ENCODE measurements at regions not wholly inside any gene's neighbourhood (a gene's known extent, or its start where the extent isn't known, plus 50 kb on each side); places are given as distances from the start of the nearest gene placed in this dataset.

DNA sequence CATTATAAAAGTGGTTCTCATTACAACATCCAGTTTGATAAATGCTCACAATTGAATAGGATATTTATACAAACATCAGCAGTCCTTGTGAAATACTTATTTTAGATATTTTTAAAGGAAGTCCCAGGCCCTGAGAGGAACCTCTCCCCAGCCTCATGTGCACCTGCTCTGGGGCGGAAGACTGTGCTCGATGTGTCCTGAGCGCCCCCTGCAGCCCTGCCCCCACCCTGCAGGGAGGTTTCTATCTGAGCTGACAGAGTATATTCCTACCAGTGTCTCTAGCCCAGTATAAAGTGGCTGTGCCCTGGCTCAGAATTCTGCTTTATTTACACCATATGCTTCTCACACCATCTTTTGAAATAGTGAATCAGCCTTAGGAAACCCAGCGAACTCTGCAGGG is 1349.1 kb downstream of the TMEM121 start:
- H3K27ac ChIP-seq (ENCODE audit: low read depth), result no peak overlapping the region
- no peaks in the 10 kb centered on the region for H3K79me2 ChIP-seq (replicated peaks; ENCODE audit: insufficient read depth)
- no peak for TF ChIP-seq POLR2AphosphoS5 (IDR thresholded peaks at IDR 0.05; ENCODE audit: low read depth)
- TF ChIP-seq, protein P1, sequence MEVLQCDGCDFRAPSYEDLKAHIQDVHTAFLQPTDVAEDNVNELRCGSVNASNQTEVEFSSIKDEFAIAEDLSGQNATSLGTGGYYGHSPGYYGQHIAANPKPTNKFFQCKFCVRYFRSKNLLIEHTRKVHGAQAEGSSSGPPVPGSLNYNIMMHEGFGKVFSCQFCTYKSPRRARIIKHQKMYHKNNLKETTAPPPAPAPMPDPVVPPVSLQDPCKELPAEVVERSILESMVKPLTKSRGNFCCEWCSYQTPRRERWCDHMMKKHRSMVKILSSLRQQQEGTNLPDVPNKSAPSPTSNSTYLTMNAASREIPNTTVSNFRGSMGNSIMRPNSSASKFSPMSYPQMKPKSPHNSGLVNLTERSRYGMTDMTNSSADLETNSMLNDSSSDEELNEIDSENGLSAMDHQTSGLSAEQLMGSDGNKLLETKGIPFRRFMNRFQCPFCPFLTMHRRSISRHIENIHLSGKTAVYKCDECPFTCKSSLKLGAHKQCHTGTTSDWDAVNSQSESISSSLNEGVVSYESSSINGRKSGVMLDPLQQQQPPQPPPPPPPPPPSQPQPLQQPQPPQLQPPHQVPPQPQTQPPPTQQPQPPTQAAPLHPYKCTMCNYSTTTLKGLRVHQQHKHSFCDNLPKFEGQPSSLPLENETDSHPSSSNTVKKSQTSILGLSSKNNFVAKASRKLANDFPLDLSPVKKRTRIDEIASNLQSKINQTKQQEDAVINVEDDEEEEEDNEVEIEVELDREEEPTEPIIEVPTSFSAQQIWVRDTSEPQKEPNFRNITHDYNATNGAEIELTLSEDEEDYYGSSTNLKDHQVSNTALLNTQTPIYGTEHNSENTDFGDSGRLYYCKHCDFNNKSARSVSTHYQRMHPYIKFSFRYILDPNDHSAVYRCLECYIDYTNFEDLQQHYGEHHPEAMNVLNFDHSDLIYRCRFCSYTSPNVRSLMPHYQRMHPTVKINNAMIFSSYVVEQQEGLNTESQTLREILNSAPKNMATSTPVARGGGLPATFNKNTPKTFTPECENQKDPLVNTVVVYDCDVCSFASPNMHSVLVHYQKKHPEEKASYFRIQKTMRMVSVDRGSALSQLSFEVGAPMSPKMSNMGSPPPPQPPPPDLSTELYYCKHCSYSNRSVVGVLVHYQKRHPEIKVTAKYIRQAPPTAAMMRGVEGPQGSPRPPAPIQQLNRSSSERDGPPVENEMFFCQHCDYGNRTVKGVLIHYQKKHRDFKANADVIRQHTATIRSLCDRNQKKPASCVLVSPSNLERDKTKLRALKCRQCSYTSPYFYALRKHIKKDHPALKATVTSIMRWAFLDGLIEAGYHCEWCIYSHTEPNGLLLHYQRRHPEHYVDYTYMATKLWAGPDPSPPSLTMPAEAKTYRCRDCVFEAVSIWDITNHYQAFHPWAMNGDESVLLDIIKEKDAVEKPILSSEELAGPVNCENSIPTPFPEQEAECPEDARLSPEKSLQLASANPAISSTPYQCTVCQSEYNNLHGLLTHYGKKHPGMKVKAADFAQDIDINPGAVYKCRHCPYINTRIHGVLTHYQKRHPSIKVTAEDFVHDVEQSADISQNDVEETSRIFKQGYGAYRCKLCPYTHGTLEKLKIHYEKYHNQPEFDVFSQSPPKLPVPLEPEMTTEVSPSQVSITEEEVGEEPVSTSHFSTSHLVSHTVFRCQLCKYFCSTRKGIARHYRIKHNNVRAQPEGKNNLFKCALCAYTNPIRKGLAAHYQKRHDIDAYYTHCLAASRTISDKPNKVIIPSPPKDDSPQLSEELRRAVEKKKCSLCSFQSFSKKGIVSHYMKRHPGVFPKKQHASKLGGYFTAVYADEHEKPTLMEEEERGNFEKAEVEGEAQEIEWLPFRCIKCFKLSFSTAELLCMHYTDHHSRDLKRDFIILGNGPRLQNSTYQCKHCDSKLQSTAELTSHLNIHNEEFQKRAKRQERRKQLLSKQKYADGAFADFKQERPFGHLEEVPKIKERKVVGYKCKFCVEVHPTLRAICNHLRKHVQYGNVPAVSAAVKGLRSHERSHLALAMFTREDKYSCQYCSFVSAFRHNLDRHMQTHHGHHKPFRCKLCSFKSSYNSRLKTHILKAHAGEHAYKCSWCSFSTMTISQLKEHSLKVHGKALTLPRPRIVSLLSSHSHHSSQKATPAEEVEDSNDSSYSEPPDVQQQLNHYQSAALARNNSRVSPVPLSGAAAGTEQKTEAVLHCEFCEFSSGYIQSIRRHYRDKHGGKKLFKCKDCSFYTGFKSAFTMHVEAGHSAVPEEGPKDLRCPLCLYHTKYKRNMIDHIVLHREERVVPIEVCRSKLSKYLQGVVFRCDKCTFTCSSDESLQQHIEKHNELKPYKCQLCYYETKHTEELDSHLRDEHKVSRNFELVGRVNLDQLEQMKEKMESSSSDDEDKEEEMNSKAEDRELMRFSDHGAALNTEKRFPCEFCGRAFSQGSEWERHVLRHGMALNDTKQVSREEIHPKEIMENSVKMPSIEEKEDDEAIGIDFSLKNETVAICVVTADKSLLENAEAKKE (CRISPR knock-in tag; IDR thresholded peaks at IDR 0.05), result no peak
- TF ChIP-seq, protein P2, sequence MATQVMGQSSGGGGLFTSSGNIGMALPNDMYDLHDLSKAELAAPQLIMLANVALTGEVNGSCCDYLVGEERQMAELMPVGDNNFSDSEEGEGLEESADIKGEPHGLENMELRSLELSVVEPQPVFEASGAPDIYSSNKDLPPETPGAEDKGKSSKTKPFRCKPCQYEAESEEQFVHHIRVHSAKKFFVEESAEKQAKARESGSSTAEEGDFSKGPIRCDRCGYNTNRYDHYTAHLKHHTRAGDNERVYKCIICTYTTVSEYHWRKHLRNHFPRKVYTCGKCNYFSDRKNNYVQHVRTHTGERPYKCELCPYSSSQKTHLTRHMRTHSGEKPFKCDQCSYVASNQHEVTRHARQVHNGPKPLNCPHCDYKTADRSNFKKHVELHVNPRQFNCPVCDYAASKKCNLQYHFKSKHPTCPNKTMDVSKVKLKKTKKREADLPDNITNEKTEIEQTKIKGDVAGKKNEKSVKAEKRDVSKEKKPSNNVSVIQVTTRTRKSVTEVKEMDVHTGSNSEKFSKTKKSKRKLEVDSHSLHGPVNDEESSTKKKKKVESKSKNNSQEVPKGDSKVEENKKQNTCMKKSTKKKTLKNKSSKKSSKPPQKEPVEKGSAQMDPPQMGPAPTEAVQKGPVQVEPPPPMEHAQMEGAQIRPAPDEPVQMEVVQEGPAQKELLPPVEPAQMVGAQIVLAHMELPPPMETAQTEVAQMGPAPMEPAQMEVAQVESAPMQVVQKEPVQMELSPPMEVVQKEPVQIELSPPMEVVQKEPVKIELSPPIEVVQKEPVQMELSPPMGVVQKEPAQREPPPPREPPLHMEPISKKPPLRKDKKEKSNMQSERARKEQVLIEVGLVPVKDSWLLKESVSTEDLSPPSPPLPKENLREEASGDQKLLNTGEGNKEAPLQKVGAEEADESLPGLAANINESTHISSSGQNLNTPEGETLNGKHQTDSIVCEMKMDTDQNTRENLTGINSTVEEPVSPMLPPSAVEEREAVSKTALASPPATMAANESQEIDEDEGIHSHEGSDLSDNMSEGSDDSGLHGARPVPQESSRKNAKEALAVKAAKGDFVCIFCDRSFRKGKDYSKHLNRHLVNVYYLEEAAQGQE (IDR thresholded peaks at IDR 0.05; ENCODE audit: unreplicated experiment), result no peak
- no peak for TF ChIP-seq NANOG (IDR thresholded peaks at IDR 0.05; ENCODE audit: borderline replicate concordance)
- no peak for TF ChIP-seq STAT1 (IDR thresholded peaks at IDR 0.05; ENCODE audit: unreplicated experiment)
- no peak for TF ChIP-seq ZNF331 (CRISPR knock-in tag; IDR thresholded peaks at IDR 0.05; ENCODE audit: low read depth)
- TF ChIP-seq CREB1 (CRISPR knock-in tag; IDR thresholded peaks at IDR 0.05; ENCODE audit: low read depth), result no peak
- TF ChIP-seq, protein P3, sequence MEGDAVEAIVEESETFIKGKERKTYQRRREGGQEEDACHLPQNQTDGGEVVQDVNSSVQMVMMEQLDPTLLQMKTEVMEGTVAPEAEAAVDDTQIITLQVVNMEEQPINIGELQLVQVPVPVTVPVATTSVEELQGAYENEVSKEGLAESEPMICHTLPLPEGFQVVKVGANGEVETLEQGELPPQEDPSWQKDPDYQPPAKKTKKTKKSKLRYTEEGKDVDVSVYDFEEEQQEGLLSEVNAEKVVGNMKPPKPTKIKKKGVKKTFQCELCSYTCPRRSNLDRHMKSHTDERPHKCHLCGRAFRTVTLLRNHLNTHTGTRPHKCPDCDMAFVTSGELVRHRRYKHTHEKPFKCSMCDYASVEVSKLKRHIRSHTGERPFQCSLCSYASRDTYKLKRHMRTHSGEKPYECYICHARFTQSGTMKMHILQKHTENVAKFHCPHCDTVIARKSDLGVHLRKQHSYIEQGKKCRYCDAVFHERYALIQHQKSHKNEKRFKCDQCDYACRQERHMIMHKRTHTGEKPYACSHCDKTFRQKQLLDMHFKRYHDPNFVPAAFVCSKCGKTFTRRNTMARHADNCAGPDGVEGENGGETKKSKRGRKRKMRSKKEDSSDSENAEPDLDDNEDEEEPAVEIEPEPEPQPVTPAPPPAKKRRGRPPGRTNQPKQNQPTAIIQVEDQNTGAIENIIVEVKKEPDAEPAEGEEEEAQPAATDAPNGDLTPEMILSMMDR (conservative IDR thresholded peaks at IDR 0.05; ENCODE audit: low read depth in 2 of 2), result no peak
- TF ChIP-seq EZH2 (IDR thresholded peaks at IDR 0.05; ENCODE audit: low read depth, unreplicated experiment), result no peak
- no peaks in the 10 kb centered on the region for H3K27me3 ChIP-seq (ENCODE audit: insufficient read depth)
- Mint-ChIP-seq H3K4me1 (no peaks in the 10 kb centered on the region), H3K9me3 (peaks cover 97% of the 10 kb centered on the region), H3K27ac (no peak overlapping the region), H3K36me3 (ENCODE audit: low read depth) (peaks cover 42% of the 10 kb centered on the region), H3K4me3 (no peak overlapping the region), H3K27me3 (ENCODE audit: insufficient read depth, low read depth, poor library complexity) (peaks cover 8% of the 10 kb centered on the region)
- no peak for DNase-seq (ENCODE audit: low spot score)
- no peaks in the 10 kb centered on the region for H3K9me2 ChIP-seq (ENCODE audit: insufficient read depth)
- H2AFZ ChIP-seq, result no peak overlapping the region
- no peaks in the 10 kb centered on the region for H3K4me1 ChIP-seq (ENCODE audit: insufficient read depth)
- H3K4me3 ChIP-seq, result no peak overlapping the region
- no peaks in the 10 kb centered on the region for H4K20me1 ChIP-seq (replicated peaks; ENCODE audit: insufficient read depth)
- H3F3A ChIP-seq (replicated peaks; ENCODE audit: low read depth), result no peaks in the 10 kb centered on the region
- H3K36me3 ChIP-seq (ENCODE audit: insufficient read depth), result peaks cover 5% of the 10 kb centered on the region; the same call in 1 of the 2 replicates
- ATAC-seq, result no peak
- no peak overlapping the region for H3K4me2 ChIP-seq
